Activated CD4-positive, alpha-beta T cell treated with anti-CD3 and anti-CD28 coated beads for 1 hour (primary cell): ENCODE measurements at regions not wholly inside any gene's neighbourhood (a gene's known extent, or its start where the extent isn't known, plus 50 kb on each side); places are given as distances from the start of the nearest gene placed in this dataset.
"Not testable (repeated sequence)": the region's sequence is repeated elsewhere in the genome, so short reads cannot be mapped to it uniquely, and the experiment has no call there.

Experiments
- DNase-seq: peaks from one replicate; pipeline ENCODE4 v3.0.0-alpha.2; 2020

DNA sequence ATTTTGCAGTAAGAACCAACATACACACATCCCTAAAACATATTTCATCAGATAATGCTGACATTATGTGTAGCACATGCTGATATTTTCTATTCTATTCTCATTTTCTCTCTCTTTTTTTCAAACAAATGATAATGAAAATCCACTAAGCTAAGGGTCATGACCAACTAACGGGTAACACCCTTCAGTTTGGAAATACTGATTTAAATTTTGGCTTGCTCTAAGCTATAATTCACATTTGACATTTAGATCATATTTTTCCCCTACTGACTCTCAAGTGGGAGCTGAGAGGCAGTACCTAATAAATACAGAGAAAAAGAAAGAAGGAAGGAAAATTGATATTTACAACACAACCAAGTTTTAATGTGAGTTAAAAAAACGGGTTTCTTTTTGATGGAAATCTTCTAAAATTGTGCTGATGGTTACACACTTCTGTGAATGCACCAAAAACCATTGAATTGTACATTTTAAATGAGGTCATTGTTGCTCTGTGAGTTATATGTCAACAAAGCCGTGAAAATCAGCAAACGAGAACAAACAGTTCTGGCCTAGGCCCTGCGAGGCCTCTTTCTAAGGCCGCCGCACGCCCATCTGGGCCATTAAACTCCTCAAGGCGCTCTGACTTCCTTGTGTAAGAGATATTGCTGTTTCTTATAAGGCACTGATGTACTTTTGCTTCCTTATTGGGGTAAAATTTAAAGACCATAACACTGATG lies 124.2 kb downstream of the GALR1 start:
- no peak for DNase-seq

DNA sequence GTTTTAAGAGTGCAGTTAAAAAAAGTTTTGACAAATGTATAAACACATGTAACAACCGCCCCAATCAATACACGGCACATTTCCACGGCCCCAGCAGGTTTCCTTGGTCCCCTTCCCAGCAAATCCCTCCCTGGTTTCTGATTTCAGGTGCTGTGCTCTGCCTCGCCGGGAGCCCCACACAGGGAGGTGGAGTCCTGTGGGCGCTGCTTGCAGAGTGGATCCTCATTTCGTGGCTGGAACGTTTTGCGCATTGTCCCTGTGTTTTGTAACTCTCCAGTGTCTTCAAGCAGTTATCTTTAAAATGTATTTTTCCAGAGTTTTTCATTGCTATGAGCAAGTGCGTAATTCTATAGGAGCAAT lies 124.8 kb downstream of the GALR1 start:
- no peak for DNase-seq

DNA sequence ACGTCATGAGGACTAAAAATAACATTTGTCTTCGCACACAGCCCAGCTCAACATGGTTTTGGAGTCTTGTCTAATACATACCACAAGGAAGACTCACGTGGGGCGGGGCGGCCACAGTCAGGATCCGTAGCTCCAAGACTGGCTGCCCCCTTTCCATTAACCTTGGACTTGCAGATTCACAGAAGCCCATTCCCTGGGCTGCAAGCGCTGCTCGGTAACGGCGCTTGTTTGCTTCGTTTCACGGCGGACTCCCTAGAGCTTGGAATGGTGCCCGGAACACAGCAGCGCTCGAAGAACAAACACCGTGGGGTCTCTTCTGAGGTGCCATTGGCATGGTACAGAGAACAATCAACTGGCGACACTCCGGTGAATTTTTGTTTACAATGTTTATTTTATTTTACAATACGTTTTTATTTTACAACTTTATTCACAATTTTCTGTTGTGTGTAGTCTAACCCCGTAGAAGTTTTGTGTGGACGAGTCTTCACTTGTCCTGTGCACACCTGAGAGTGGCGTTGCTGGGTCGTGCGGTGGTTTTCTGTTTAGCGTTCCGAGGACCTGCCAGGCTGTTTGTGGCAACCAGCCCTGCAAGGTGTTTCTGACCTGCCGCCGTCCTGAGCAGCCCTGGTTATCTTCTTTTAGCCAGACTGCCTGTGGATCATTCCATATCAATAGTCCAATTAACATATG lies 126.5 kb downstream of the GALR1 start:
- DNase-seq = no peak

DNA sequence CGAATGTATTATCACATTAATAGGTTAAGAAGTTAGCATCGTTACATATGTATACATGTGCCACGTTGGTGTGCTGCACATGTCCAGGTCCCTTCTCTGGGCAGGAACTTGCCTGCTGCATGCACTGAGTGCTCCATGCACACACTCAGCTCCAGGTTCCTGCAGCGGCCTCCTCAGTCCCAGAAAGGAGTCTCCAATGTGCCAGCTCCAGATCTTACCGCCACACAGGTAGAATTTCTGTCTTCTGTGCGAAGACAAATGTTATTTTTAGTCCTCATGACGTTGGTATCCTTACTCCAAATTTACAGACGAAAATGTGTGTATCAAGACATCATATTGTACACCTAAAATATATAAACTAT lies 127.1 kb downstream of the GALR1 start:
- no peak for DNase-seq

DNA sequence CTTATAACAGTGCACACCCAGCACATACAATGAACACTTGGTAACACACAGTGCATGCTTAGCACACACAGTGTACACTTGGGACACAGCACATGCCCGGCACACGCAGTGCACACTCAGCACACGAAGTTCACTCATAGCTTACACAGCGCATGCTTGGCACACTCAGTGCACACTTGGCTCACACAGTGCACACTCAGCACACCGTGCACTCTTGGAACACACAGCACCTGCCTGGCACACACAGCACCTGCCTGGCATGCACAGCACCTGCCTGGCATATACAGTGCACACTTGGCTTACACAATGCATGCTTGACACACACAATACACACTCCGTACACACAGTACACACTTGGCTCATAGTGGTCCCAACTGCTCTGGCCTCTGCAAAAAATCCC lies 128.2 kb downstream of the GALR1 start:
- no peak for DNase-seq

DNA sequence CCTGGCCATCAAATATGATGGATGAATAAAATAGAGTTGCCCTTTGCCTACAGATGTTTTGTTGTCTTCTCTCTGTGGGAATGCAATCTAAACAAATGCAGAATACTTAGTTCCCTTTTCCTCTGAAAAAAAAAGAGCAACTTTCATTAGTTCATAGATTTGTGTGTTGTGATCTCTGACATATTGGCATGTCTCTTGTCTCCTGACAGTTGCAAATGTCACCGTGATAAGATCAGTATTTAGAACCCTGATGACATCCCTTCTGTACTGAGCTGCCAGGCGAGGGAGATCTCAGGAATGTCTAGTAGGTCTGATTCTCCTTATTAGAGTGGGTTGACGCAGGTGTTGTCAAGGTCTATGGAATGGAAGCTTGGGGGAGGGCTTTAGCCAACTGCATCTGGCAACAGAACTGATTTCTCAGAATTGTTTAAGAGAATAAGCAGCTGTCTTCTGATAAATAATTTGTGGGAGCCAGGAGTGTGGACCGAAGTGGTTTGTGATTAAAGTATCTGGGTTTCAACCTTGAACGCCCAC lies 130.4 kb downstream of the GALR1 start:
- DNase-seq = no peak

DNA sequence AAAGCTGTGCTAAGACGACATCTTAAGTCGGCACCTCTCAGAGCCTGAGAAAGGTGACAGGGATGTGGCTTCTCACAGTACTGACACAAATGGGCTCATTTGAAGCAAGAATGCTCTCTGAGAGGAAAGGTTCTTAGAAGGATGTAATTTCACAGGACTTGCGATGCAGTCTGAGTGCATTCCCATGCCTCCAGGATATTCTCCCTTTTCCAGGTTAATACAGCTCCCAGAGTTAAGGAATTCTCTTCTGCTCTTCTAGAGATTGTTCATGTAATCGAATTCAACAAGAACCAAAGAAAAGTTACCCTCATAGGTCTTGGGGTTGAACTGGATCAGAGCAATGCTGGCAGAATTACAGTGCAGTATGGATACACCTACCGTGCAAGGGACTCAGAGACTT lies 131.0 kb downstream of the GALR1 start:
- no peak for DNase-seq

DNA sequence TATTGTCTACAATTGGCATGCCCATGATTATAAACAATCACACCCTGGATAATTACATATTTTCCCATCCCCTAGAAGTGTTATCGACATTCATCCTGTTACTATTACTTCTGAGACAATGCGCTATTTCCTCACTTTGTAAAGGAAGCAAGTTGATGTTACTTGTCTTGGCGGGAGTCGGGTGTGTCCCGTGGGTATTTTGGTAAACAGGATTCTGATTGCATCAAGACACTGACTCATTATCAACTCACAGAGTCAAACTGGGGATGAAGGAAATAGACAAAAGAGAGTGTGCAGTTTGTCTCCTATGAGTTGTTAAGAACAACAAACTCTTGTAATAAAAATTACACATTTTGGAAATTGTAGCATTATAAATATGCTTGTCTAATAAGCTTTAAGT lies 142.7 kb downstream of the GALR1 start:
- no peak for DNase-seq

DNA sequence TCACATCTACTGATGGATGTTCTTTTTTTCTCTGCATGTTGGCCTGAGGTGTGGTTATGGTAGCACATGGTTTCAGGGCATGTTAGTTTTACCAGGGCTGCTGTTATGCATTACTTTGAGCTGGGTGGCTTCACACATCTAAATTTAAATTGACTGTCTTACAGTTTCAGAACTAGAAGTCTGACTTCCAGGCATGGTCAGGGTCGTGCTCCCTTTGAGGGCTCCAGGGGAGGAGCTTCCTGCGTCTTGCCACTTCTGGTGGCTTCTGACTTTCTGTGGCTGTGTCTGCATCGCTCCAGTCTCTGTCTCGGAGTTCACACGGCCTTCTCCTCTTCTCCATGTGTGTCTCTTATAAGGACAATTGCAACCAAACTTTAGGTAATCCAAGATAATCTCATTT lies 143.9 kb downstream of the GALR1 start:
- no peak for DNase-seq

DNA sequence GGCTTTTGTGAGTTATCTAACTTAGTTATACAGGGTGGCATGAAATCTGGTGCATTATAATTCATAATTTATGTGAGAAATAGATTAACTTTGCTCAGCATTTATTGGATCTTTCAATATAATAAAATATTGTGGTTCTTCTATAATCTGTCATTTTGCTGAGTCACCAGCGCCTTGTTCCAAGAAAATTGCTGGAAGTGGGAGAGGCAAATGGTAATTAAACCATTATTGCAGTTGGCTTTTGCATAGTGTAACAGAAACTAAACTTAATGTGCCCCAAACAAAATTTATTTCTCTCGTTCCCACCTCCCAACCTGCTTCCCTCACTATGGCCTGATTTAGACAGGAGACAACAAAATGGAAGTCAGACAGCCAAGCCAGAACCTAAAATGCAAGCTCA lies 146.3 kb downstream of the GALR1 start:
- DNase-seq = no peak

DNA sequence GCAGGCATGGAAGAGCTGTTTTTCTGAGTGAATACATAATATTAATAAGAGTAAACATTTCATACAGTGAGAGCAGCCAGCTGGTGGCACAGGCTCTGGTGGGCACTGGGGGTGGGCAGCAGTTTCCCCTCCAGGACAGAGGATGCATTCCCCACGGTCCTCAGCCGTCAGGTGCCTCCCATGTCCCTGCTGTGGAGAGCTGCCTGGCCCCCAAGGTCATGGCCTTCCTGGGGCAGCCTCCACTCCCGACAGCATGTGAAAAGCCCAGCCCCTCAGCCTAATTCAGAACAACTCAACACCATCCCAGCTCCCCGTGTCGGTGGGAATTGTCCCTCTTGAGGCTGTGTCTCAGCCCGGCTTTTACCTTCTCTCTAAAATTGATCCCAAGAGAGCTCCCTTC lies 147.4 kb downstream of the GALR1 start:
- DNase-seq = no peak

DNA sequence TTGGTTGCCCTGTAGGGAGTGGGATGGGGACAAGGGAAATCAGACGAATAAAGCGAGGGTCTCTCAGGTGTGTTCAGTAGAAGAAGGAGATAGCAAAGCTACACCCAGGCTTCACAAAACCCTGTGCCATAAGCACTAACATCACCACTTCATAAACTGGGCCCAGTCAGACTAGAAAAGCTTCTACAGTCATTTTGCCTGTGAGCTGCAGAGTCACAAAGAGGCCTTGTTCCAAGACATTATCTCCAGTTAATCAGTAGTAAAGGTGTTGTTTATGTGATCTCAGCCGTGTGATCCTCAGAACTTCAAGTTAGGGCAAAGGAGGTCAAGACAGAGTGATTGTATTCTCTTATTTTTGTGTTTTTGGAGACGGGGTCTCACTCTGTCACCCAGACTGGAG lies 148.0 kb downstream of the GALR1 start:
- no peak for DNase-seq

DNA sequence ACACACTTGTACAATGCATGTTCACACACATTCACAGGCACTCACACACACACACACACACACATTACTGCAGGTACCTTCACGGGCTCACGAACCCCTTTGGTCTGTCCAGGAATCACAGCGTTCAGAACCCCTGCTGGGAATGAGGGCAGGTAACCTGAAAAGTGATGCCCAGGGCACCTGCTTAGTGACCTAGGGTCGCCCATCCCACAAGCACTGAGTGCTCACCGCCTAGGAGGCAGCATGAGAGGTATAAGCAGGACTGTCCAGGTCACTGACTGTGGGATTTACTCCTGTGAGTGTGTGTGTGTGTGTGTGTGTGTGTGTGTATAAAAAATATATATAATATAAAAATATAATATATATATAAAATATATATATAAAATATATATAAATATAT lies 150.9 kb downstream of the GALR1 start:
- DNase-seq = no peak

DNA sequence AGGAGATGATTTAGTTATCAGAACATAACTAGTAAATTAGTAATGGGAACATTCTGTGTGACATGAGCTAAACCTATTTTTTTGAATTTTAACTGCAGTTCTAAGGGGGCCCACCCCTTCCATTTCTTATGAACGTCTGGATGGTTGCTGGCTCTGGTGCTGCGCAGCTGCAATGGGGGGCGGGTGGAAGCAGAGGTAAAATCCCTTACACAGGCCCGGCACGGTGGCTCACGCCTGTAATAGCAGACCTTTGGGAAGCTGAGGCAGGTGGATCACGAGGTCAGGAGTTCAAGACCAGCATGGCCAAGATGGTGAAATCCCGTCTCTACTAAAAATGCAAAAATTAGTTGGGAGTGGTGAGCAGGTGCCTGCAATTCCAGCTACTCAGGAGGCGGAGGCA lies 151.5 kb downstream of the GALR1 start:
- DNase-seq = no peak

DNA sequence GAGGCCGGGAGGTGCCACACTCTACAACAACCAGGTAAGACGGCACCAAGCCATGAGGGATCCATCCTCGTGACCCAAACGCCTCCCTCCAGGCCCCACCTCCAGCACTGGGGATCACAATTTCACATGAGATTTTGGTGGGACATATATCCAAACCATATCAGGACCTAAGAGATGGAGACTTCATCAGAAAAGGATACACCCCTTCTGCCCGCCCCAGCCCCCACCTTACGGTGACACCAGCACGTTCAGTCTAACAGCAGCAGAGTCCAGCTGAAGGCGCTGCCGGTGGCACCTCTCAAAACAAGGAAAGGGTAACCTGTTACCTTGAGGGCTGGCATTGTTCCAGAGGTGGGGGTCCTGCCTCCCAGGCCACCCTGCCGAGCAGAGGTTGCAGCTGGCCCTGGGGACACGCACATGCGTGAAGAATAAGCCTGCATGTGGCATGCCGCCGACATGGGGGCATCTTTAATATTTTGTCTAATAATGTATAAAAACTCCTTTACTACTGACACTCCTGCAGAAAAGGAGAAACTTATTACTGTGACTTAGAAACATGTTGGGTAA lies 154.4 kb downstream of the GALR1 start:
- DNase-seq = no peak

DNA sequence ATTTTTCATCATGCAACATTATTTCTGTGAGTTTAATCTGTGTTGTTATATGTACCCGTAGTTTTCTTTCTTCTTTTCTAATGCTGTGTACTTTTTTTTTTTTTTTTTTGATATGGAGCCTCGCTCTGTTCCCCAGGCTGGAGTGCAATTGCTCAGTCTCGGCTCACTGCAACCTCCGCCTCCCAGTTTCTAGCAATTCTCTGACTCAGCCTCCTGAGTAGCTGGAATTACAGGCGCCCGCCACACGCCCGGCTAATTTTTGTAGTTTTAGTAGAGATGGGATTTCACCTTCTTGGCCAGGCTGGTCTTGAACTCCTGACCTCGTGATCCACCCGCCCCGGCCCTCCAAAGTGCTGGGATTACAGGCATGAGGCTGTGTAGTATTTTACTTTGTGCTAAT lies 155.4 kb downstream of the GALR1 start:
- DNase-seq = no peak

DNA sequence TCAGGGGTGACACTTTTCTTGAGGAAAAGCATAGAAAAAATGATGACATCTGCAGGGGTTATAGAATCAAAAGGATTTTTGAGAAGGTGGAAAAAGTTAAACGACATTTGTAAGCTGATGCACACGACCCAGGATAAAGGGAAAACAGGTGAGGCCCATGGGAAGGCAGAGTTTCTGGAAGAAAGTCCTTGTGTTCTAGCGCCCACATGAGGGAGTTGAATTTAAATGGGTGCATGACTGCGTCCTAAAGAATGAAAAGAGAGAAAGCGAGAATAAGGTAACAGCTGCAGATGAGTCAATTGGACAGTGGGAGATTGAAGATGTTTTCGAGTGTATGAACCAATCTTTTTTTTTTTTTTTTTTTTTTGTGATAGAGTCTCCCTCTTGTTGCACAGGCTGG lies 158.1 kb downstream of the GALR1 start:
- no peak for DNase-seq

DNA sequence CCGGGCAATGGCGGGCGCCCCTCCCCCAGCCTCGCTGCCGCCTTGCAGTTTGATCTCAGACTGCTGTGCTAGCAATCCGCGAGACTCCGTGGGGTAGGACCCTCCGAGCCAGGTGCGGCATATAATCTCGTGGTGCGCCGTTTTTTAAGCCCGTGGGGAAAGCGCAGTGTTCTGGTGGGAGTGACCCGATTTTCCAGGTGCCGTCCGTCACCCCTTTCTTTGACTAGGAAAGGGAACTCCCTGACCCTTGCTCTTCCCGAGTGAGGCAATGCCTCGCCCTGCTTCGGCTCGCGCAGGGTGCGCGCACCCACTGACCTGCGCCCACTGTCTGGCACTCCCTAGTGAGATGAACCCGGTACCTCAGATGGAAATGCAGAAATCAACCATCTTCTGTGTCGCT lies 171.9 kb downstream of the GALR1 start:
- not testable (repeated sequence) for DNase-seq

DNA sequence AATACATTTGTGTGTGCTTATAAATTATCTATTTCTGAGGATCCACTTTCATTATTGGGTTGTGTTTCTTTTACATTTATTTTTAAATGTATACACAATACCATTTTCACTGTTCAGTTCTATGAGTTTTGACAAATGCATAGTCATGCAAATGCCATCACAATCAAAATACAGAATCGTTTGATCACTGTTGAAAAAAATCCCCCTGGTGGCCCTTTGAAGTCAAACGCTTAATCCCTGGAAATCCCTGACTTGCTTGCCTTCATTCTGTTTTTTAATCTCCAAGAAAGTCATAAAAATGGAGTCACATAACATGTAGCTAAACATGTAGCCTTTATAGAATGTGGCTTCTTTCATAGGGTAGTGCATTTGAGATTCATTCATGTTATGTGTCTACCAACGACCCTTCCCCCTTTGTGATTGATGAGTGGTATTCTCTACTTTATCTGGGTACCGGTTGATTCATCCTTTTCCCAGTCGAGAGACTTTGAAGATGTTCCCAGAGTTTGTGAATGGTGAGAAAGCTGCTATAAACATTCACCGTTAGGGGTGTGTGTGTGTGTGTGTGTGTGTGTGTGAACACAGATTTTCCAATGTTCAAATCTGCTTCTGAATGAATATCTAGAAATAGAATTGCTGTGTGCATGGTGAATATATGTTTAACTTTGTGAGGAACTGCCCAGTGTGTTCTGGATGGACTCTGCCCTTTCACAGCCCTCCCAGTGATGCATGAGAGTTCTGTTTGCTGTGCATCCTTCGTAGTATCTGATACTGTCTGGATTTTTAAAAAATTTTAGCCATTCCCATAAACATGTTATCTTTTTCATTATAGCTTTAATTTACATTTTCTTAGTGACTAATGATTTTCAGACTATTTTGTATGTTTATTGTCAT lies 173.6 kb downstream of the GALR1 start:
- DNase-seq = no peak

DNA sequence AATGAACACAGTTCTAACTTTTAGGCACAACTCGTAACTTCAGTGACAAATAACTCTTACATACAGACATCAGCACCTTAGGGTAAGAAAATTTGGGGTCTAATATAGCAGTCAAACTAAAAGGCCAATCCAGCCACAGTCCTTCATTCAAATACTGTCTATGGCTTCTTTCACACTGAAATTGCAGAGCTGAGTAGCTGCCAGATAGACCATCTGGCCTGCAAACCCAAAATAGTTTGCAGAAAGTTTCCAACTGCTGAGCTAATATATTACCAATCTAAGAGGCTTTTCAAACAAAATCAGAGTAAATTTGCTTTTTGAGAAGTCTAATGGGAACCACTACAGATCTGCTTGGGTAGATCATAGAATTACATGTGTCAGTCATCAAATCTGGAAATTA lies 183.4 kb downstream of the GALR1 start:
- DNase-seq = no peak

DNA sequence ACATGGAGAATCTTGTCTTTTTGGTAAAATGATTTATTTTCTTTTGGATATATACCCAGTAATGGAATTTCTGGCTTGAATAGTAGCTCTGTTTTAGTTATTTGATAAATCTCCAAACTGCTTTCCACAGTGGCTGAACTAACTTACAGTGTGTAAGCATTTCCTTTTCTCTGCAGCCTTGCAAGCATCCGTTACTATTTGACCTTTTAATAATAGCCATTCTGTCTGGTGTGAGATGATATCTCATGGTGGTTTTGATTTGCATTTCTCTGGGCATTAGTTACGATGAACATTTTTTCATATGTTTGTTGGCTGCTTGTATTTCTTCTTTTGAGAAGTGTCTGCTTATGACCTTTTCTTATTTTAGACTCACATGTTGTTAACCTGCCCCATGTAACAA lies 190.2 kb downstream of the GALR1 start:
- no peak for DNase-seq

DNA sequence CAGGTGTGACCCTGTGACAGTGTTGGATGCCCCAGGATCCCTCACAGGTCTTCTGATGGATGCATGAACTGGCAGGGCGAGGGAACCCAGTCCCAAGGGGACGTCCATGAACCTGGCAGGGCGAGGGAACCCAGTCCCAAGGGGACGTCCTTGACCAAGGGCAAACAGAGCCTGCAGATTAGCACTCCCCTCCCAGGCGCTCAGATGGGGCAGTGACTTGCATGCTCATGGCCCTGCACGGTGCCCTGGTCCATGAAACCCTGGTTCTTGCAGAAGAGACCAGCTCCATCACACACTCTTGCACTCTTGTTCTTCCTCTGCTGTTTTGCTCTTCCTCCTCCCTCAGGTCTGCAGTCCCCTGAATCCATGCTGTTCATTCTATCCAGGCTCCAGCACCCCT lies 192.7 kb downstream of the GALR1 start:
- no peak for DNase-seq

DNA sequence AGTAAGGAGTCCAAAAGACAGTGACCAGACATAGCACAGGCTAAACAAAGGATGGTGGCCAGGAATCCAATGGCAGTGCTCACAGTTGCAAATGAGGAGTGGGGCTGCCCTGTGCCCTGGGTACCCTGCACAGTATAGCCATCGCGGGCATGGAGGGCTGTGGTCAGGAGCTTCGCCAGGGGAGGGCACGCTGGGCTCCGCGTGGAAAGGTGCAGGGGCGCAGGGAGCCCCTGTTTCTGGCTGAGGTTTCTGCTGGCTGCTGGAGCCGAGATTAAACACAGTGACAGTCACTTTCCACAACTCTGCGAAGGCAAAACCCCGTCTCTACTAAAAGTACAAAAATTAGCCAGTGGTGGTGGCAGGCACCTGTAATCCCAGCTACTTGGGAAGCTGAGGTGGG lies 194.7 kb downstream of the GALR1 start:
- DNase-seq = no peak

DNA sequence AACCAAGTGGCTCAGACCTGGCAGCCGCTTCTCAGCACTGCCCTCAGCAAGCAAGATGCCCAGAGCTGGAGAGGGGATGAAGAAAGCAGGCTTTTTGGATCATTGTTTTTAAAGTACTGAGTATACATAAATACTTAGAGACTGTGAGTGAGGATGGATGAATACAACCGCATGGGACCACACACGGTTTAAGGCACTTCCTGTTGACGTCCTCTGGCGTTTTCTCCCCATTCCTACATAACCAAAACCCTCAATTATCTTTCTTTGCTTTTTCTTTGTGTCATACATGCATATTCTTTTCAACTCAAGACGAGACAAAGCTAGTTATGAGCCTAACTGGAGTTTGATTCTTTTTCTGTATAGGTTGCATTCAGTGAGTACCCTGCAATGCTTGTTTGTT lies 198.4 kb downstream of the GALR1 start:
- no peak for DNase-seq
